Stimulated activated CD4-positive, alpha-beta T cell treated with anti-CD3 and anti-CD28 coated beads, Interleukin-4, amount 100 ng/mL, for 24 hours (primary cell): ENCODE measurements at regions not wholly inside any gene's neighbourhood (a gene's known extent, or its start where the extent isn't known, plus 50 kb on each side); places are given as distances from the start of the nearest gene placed in this dataset.
"Not testable (repeated sequence)": the region's sequence is repeated elsewhere in the genome, so short reads cannot be mapped to it uniquely, and the experiment has no call there.

ENCODE experiments used
- DNase-seq: peaks from one replicate; pipeline ENCODE4 v3.0.0-alpha.2; 2020

DNA sequence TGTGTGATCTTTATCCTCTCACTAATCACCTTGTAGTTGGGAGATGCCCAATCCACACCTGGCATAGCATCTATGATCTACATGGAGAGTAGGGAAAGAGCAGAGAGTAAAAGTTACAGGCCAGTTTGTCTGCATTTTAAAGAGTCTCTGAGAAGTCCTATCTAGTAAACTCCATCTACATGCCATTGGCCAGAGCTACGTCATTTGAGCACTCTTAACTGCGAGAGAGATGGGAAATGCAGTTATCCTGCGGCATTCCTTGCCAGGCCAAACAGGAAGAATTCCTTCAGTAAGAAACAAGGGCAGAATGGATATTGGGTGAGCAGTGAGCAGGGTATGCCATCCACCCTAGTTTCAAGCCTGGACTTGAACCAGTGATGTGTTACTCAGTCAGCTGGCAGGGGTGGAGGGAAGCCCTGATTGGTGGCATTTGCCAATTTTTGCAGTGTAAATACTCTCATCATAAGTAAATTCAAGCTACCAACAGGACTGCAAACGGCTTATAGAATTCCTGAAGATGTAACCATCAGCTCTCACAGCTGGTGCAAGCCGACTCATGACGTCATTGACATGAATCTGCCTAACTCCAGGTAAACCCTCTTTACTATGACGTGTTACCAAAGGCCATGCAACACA is 156.8 kb upstream of the MSX2 start:
- DNase-seq, result no peak

DNA sequence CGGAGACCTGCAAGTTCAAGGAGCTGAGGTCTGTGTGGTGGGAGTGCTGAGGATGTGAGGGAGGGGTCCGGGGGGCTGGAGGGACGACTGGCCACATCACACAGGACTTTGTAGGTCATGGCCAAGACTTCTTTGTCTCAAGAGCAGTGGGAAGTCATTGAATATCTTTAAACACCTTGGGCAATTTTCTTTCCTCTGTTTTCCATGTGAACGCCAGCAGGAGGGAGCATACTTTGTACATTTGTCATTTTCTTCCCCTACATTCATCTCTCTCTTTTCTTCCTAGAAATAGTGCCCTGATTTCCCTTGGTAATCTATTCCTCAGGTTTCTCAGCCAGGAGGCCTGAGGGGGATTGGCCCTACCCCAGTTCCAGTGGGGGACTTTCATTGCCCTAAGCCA is 153.7 kb upstream of the MSX2 start:
- no peak for DNase-seq

DNA sequence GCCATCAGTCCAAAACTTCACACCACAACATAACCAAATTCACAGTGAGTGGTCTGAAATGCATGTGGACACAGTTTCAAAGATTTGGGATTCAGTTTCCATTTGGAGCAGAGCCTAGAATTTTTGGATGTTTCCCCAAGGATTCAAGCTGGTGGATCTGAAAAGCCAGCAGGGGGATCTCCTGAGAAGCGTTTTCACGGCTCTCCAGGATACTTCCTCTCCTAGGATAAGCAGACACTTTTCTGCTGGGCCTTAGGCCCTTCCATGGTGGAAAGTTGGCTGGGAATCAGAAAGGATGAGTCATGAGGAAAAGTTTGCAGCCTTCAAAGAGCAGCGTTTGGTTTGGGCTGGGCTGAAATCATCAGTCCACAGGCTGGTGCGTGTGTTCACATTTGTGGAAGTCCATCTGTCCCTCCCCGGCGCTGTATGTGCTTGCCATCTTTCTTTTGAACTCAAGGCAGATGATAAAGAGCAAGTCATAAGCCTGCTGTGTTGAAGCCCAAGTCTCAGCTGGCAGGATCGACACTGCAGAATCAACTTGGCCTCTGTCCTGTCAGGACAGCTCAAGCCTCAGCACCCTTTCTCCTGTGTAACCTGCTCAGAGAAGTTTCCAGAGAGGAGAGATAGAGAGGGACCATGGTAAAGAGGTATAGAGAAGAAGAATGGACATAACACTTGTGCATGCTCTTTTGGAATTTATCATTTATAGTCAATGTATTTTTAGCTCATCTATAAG is 152.6 kb upstream of the MSX2 start:
- DNase-seq, result no peak

DNA sequence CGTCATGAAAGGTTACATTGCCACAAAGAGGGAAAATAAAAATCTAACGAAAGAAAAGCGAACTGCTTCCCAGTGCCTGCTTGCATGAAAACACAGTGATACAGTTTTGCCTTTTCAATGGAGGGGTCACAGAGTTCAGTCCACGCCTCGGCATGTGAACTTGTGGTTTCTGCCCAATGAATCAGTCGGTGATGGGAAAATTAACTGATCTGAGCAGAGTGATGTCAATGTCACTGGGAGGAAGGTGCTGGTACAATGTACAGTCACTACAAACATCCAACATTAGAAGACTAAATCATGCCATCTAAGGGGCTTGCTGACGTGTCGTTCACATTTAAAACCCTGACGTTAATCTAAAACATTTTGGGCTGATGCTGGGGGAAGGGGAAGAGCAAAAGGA is 151.8 kb upstream of the MSX2 start:
- no peak for DNase-seq

DNA sequence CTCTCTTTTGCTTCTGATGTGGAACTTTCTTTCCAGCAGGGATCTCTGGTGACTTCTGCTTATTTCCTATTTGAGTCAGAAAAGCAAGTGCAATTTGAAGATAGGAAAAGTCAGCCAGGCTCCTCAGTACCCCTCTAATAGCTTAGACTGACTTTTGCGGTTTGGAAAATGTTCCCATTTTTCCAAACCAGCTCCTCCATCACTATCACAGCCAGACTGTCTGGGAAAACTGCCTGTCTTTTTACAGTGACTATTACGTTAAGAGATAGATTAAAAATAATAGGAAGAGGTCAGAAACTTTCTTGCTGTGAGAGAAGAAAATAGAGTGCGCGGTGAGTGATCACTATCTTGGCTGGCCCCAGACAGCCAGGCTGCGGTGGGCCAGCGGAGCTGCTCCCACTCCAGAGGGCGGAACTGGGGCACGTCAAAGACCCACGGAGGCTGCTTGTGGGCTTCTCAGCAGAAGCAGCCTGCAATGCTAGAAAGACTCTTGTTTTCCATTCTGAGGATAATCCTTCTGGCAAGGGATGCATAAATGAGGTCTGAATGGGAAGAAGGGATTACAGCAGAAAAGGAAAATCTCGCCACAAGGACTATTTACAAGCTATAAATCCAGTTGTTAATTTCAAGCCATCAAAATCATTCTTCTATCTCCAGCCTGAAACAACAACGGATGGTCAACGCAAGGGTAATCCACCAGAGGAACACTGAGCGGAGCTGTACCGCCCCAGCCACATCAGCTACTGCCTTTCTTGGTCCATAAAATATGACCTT is 151.0 kb upstream of the MSX2 start:
- no peak for DNase-seq

DNA sequence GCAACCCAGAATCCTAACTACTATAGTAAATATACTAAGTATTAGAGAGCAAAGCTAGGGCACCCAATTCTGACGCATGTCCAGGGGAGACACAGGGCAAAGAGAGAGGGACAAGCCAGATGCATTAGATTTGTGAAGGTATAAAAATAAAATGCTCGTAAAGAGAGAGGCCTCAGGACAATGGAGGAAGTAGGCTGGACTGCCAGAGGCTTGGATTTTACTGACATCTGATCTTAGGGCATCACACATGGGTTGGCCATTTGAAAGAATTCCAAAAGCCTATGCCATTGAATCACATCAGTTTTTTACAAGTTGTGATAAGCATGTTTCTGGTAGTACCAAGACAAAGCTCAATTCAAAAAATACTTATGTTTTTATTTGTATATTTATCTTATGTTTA is 149.3 kb upstream of the MSX2 start:
- DNase-seq, result no peak

DNA sequence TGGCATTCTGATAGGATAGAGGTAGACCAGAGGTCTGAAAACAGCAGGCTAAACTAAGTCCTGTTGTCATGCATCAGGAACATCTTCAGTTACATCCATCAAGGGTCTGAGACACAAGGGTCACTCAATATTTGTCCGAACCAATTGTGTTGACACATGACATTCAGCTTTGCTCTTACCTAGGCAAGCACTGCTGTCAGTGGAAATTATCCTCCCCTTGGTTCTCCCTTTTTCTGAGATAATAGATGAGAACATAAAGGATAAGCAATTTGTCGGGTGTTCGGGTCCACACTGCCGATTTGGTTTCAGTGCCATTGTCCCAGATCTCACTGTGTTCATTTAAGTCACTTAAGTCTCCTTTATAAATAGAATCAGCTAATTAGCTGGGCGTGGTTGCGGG is 148.3 kb upstream of the MSX2 start:
- no peak for DNase-seq

DNA sequence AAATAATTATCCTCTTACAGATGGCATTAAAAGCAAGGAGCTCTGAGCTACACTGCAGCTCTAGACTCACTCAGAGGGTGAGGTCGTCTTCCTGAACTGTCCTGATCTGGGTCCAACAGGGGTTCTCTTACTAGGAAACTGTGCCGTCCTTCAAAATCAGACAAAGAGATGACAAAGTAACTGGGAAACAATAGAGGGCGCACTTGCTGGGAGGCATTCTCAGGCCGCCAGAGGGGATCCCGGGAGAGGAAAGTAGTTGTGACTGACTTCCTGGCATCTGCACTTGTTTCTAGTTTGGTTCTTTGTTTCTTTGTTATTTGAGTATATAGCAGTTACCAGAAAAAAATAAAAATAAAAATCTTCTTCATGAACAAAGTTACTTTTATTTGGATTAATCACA is 142.9 kb upstream of the MSX2 start:
- no peak for DNase-seq

DNA sequence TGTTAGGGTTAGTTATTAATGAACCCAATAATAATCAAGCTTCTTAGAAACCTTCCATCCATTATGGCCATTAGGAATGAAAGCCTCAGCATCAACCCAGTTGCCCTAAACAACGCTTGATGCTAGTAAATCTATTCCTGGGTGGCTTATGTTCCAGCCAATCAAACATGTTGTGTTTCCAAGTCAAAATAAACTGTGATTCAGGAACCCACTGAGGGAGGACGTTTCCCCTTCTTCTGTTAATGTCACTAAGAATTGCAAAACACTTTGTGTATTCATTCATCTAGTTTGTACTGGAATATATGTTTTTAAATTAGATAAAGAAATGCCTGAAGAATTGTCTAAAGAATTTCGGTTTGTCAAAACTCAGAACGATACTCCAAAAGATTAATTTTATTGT is 142.5 kb upstream of the MSX2 start:
- no peak for DNase-seq

DNA sequence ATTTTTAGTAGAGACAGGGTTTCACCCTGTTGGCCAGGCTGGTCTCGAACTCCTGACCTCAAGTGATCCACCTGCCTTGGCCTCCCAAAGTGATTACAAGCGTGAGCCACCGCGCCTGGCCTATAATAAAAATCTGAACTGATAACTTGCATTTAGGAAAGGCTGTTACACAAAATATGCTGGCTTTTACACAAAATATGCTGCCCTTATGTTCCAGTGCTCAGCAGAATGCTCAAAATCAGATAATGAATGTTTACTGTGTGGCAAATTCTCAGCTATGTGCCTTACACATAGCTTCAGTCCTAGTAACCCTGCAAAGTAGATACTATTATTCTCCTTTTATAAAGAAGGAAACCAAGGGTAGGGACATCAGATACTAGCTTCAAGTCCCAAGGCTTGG is 141.3 kb upstream of the MSX2 start:
- no peak for DNase-seq

DNA sequence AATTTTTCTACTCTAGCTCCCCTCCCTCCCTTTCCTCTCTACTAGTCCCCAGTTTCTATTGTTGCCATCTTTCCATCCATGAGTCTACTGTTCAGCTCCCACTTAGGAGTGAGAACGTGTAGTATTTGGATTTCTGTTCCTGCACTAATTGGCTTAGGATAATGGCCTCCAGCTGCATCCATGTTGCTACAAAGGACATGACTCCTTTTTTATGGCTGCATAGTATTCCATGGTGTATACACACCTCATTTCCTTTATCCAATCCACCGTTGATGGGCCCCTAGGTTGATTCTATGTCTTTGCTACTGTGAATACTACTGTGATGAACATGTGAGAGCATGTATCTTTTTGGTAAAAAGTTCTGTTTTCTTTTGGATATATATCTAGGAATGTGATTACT is 138.9 kb upstream of the MSX2 start:
- DNase-seq, result no peak

DNA sequence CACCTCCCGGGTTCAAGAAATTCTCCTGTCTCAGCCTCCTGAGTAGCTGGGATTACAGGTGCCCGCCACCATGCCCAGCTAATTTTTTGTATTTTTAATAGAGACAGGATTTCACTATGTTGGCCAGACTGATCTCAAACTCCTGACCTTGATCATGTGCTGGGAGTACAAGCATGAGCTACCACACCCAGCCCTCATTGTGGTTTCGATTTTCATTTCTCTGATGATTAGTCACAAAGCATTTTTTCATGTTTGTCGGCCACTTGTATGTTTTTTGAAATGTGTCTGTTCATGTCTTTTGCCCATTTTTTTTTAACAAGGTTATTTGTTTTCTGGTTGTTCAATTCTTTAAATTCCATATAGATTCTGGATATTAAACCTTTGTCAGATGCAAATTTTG is 138.2 kb upstream of the MSX2 start:
- DNase-seq, result not testable (repeated sequence)

DNA sequence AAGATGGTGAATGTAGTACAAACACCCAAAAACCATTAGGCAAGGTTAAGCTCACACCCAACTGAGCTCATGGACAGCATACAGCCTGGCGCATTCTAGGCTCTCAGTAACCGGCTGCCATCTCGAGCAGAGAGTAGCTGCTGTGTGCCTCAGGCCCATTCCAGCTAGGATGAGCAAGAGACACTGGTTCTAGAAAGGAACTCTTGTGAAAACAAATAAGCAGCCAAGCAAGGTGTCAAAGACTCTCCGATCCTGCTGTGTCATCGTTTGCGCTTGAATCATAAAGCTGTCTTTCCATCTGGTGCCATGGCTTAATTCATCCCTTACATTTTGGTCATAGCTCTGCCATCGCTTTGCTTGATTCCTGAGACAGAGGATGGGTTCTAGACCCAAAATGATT is 135.4 kb upstream of the MSX2 start:
- no peak for DNase-seq

DNA sequence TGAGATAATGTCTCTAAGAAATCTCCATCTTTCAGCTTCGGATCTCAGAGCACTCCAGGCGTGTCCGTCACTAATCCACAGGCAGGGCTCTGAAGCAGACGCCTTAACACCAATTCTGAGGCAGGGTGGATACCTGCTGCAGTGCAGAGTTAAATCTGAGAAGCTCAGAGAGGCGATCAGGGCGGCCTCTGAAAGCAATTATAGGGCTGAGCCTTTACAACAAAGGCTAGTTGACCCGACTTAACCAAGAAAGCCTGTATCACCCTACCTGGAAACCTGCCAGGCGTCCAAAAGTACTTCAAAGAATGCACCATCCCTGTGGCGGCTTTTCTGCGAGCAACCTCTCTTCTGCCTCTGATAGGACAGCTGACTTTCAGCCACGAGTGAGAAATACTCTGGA is 134.8 kb upstream of the MSX2 start:
- DNase-seq, result no peak

DNA sequence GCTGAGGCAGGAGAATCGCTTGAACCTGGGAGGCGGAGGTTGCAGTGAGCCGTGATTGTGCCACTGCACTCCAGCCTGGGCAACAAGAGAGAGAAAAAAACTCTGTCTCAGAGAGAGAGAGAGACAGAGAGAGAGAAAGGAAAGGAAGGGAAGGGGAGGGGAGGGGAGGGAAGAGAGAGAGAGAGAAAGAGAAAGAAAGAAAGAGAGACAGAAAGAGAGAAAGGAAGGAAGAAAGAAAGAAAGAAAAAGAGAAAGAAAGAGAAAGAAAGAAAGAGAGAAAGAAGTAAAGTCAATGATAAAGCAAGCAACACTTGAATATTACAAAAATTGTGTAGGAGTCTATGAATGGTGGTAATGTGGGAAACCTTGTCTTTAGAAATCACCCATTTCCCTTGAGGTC is 133.6 kb upstream of the MSX2 start:
- DNase-seq, result no peak

DNA sequence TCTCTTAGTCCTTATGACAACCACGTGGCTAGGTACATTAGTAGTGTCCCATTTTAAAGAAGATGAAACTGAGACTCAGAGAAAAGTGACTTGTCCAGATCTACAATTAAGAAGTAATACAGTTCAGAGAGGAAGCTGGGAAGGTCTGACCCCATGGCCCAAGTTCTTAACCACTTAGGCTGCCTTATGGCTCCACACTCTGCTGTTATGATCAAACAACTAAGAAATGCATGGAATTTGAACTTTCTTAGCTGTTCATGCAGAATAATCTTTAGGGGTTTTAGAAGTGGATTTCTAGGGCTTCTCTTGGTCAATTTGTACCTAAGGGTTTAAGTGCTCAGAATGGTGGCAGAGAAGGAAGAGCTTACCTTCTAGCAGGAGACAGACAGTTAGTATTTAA is 128.0 kb upstream of the MSX2 start:
- no peak for DNase-seq

DNA sequence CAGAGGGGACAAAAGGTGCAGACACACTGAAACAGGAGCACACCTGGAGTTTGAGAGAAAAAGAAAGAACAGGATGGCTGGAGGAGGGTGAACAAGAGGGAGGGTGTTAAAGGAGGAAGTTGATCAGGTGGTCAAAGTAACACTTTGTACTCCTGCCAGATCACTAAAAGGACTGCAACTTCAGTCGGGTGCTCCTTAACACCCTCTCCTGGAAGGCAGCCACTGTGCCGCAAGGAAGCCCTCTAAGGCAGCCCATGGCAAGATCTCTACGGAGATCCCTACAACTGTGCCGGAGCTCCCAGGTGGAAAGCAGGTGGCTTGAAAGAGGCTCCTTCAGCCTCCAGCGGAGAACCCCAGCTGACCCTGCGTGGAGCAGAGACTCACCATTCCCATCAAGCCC is 124.4 kb upstream of the MSX2 start:
- DNase-seq, result no peak

DNA sequence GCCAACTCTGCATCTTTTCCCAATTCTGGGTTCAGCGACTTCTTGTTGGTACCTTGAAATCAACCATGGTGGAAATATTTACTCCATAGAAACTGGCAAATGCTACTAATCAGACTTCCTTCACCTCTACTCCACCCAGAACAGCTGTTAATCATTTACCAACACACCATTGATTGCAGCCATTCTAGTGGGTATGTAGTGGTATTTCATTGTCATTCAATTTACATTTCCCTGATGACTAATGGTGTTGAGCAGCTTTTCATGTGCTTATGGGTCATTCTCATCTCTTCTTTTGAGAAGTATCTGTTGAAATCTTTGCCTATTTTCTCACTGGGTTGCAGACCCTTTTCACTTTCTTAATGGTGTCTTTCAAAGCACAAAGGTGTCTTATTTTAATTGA is 122.4 kb upstream of the MSX2 start:
- no peak for DNase-seq

DNA sequence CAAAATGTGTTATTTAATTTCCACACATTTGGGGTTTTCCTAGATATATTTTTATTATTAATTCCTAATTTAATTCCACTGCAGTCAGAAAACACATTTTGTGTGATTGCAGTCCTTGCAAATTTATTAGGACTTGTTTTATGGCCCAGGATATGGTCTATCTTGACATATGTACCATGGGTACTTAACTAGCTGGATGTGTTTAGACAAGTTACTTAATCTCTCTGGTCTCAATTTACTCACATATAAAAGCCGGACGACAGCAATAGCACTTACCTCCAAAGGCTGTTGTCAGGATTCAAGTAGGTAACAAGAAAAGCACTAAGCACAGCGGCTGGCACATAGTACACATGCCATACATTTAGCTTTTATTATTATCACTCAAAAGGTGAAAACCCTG is 118.2 kb upstream of the MSX2 start:
- DNase-seq, result no peak

DNA sequence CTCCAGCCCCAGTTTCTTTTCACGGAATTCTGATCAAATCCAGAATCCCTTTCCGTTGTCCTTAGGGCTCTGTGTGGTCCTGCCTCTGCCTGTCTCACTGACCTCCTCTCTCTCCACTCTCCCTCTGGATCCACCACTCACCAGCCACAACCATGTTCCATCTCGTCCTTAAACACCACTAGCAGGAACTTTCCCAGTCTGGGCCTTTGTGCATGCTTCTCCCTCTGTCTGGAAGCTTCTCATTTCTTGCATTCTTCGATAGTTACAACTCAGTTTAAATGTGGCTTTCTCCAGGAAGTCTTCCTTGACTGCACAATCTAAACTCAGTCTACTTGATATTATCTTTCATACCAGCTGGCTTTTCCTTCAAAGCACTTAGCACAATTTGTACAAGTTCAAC is 117.7 kb upstream of the MSX2 start:
- DNase-seq, result no peak

DNA sequence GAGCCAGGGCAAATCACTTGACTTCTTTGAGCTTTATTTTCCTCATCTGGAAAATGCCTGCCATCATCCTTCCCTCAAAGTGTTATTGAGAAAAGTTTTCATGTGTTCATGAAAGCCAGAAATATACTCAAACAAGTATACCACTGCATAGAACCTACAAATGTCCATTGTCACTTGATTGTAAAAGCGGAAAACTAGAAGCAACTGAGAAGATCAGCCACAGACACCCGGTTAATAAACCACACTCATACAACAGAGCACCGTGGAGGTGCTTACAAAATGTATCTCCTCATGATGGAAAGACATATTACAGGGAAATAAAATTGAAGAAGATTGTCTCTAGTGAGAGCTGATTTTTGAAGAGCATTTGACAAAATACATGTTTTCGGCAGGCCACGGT is 117.2 kb upstream of the MSX2 start:
- no peak for DNase-seq

DNA sequence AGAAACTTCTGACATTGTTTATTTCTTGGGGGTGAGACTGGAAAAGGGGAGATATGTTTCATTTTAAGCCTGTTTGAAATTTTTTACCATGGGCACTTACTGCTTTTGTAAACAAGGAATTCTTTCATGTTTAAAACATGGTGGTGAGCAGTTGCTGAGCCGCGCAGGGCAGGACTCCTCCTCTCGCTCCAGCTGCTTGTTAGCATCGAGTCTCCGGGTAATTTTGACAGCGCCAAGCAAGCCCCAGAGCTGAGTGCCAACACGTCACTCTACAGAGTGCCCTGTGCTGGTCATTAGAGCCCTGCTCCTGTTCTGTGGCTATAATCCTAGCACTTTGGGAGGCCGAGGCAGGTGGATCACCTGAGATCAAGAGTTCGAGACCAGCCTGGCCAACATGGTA is 116.5 kb upstream of the MSX2 start:
- DNase-seq, result no peak

DNA sequence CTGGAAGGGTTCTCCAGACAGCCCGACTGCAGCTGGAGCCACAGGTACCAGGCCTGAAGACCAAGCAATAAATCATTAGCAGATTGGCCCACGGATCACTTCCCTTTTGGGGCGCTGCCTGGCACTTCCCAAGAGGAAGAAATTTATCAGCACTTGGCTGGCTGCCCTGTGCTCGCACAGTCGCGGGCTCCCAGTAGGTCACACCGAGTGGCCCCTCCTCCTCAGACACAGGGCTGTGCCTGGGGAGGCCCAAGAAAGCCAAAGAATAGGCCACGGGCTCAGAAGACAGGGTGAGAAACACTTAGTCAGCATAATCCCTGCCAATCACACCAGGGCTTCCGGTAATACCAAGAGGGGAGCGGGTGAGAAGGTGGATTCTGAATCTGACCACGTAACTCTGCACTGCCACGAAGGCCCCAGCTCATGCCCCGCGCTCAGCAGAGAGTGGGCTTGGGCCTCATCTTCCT is 115.7 kb upstream of the MSX2 start:
- no peak for DNase-seq

DNA sequence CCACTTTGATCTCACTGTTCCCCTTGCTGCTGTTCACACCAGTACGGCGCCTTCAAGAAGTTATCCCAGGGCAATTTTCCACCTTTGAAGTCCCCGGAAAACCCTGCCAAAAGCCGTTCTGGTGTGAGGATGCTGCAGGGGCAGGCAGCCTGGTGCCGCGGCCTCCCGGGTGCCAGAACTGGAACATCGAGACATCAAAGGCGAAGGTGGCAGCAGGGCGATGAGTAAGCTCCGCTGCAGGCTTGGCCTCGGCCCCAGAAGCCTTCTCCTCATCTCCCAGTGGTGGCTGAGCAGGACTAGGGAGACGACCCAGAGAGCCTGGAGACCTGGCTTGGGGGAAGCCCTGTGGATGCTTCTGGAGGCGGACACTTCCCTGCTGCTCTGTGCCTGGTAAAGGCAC is 115.3 kb upstream of the MSX2 start:
- DNase-seq, result no peak
